ENCODE measurements at regions not wholly inside any gene's neighbourhood (a gene's known extent, or its start where the extent isn't known, plus 50 kb on each side); places are given as distances from the start of the nearest gene placed in this dataset.

- no peak for TF ChIP-seq CTBP2 (IDR thresholded peaks at IDR 0.05; ENCODE audit: borderline replicate concordance, insufficient read depth, insufficient read length, low read length)
Observed at GRCh38 chr19:30202060-30202600, 170.1 kb upstream of the ZNF536 start (continued).

Data from H1 (cell line).